HUES6 (cell line): ENCODE measurements at regions not wholly inside any gene's neighbourhood (a gene's known extent, or its start where the extent isn't known, plus 50 kb on each side); places are given as distances from the start of the nearest gene placed in this dataset.
A peak's percentile ranks its signal among the peaks of the same experiment; 100 is the strongest.

Experiments
- H3K27ac ChIP-seq: 2 replicates; pipeline ENCODE4 v1.7.0; 2013; ENCODE audit warnings: low read depth, mild to moderate bottlenecking, low read length, inconsistent platforms
- H3K27me3 ChIP-seq: 2 replicates; pipeline ENCODE4 v1.6.1; 2013; ENCODE audit warnings: low read length; ENCODE audit not compliant: control insufficient read depth, insufficient read depth
- H3K36me3 ChIP-seq: 2 replicates; pipeline ENCODE4 v1.6.1; 2013; ENCODE audit warnings: low read length; ENCODE audit not compliant: control insufficient read depth, insufficient read depth
- H3K4me1 ChIP-seq: 2 replicates; pipeline ENCODE4 v1.6.1; 2013; ENCODE audit warnings: low read length; ENCODE audit not compliant: control insufficient read depth, insufficient read depth
- H3K4me3 ChIP-seq: 2 replicates; pipeline ENCODE4 v1.5.1; 2013; ENCODE audit warnings: low read depth, low read length
- H3K9ac ChIP-seq: one replicate; pipeline ENCODE4 v1.6.1; 2013; ENCODE audit warnings: mild to moderate bottlenecking, low read length
- H3K9me3 ChIP-seq: 2 replicates; pipeline ENCODE4 v1.6.1; 2013; ENCODE audit warnings: low read depth, low read length; ENCODE audit not compliant: control insufficient read depth, insufficient read depth

- Histone ChIP-seq H3K4me3 (no peak overlapping the region), H3K27ac (no peak overlapping the region), H3K27me3 (no peaks in the 10 kb centered on the region), H3K4me1 (no peaks in the 10 kb centered on the region), H3K9me3 (peaks cover 10% of the 10 kb centered on the region), H3K9ac (no peak overlapping the region), H3K36me3 (no peaks in the 10 kb centered on the region)
Observed at GRCh38 chr9:6132650-6133049, 83.0 kb upstream of the IL33 start.

DNA sequence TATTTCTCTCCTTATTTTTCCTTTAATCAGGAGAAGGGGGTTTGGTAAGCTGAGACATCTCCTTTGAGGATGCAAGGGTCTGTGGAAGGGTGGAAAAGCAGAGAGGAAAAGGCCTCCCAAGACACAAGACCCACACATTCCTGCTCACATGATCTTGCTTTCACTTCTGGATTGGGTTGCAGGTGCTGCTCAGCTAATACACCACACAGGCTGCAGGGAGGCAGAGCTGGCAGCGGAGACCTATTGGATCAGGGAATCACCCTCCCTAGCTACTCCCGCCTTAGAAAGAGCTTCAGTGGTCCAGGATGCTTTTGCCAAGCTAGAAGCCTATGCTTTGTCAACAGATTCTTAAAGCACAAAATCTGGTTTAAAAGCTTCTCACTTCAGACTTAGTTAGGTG is 87.6 kb upstream of the IL33 start:
- H3K27me3 ChIP-seq: no peaks in the 10 kb centered on the region

DNA sequence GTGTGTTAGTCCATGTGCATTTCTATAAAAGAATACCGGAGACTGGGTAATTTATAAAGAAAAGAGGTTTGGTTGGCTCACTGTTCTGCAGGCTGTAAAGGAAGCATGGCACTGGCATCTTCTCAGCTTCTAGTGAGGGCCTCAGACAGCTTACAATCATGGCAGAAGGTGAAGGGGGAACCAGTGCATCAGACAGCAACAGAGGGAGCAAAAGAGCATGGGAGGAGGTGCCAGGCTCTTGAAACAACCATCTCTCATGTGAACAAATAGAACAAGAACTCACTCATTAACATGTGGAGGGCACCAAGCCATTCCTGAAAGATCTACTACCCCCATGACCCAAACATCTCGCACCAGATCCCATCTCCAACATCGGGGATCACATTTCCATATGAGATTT is 89.2 kb upstream of the IL33 start:
- Histone ChIP-seq H3K9ac (no peak overlapping the region), H3K27me3 (no peaks in the 10 kb centered on the region), H3K36me3 (no peaks in the 10 kb centered on the region), H3K4me1 (no peaks in the 10 kb centered on the region), H3K9me3 (no peaks in the 10 kb centered on the region), H3K4me3 (no peak overlapping the region), H3K27ac (no peak overlapping the region)

More for the DNA sequence above, 87.6 kb upstream of the IL33 start:
- H3K9me3 ChIP-seq: no peaks in the 10 kb centered on the region
- H3K27ac ChIP-seq: no peak overlapping the region
- no peak overlapping the region for H3K9ac ChIP-seq
- no peaks in the 10 kb centered on the region for H3K36me3 ChIP-seq
- no peak overlapping the region for H3K4me3 ChIP-seq
- H3K4me1 ChIP-seq: no peaks in the 10 kb centered on the region

DNA sequence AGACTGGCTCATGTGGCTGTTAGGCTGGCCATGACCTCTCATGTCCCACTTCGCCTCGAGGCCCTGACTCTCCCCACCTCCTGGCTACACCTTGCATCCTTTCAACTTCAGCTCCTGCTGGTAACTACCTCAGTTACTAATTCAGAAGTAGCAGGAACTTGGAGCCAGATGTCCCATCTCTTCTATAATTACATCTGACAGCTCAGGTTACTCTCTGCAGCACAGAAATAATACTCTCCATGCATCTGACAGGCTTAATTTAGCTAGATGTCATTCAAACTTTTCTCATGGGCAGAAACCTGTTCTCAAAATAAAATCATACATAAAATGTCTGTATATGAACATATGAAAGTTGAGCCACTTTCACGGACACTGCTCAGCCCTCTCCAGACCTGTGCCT is 92.2 kb upstream of the IL33 start:
- Histone ChIP-seq H3K36me3 (no peaks in the 10 kb centered on the region), H3K4me1 (no peaks in the 10 kb centered on the region), H3K27me3 (no peaks in the 10 kb centered on the region), H3K9ac (no peak overlapping the region), H3K4me3 (no peak overlapping the region), H3K27ac (no peak overlapping the region), H3K9me3 (no peaks in the 10 kb centered on the region)

DNA sequence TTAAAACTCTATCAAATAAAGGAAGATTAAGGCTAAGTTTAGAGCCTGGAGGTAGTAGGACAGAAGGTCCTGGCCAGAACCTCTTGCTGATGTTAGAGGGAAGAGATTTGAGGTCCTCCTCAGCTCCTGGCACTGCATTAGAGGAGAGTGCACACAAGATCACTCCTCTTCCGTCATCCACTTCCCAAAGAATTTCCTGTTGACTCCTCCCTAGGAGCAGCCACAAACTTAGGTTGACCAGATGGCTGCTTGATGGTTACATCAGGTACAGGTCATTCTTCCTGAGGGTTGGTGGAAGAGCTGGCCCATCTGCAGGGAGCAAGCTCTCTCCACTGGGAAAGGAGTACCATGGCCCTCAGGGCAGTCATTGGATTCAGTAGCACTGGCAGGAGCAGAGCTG is 93.9 kb upstream of the IL33 start:
- Histone ChIP-seq H3K27ac (no peak overlapping the region), H3K9ac (no peak overlapping the region), H3K27me3 (no peaks in the 10 kb centered on the region), H3K36me3 (no peaks in the 10 kb centered on the region), H3K9me3 (no peaks in the 10 kb centered on the region), H3K4me1 (no peaks in the 10 kb centered on the region), H3K4me3 (no peak overlapping the region)

- Histone ChIP-seq H3K27ac (no peak overlapping the region), H3K4me3 (no peak overlapping the region), H3K9ac (no peak overlapping the region), H3K9me3 (peaks cover 11% of the 10 kb centered on the region), H3K27me3 (no peaks in the 10 kb centered on the region), H3K36me3 (no peaks in the 10 kb centered on the region), H3K4me1 (no peaks in the 10 kb centered on the region)
Observed at GRCh38 chr9:6114424-6114823, 99.0 kb upstream of the RANBP6 start.

GRCh38 chr9:6113819-6114218 is 98.4 kb upstream of the RANBP6 start:
- Histone ChIP-seq H3K27ac (no peak overlapping the region), H3K36me3 (no peaks in the 10 kb centered on the region), H3K4me3 (no peak overlapping the region), H3K27me3 (no peaks in the 10 kb centered on the region), H3K9ac (no peak overlapping the region), H3K4me1 (no peaks in the 10 kb centered on the region), H3K9me3 (peaks cover 11% of the 10 kb centered on the region)

DNA sequence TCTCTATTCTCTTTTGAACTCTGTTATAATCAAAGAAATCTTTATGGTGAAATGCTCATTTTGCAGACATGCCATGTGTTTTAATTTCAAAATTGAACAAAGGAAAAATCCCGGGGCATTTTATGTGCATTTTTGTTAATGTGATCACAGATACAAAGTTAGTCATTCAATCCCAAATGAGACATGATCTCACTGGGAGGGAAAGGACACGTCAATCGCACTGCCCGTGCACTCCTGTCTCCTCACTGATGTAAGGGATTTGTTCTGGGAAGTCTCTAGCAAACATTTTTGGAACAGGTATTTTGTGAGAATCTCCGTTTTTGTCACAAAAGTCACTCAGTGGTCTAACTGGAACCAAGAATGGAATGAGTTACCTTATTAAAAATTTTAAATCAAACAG is 97.9 kb upstream of the RANBP6 start:
- Histone ChIP-seq H3K4me1 (no peaks in the 10 kb centered on the region), H3K36me3 (no peaks in the 10 kb centered on the region), H3K9ac (no peak overlapping the region), H3K4me3 (no peak overlapping the region), H3K9me3 (peaks cover 11% of the 10 kb centered on the region), H3K27me3 (no peaks in the 10 kb centered on the region), H3K27ac (no peak overlapping the region)

- Histone ChIP-seq H3K4me3 (no peak overlapping the region), H3K27me3 (no peaks in the 10 kb centered on the region), H3K4me1 (peaks cover 7% of the 10 kb centered on the region), H3K9ac (no peak overlapping the region), H3K27ac (no peak overlapping the region), H3K9me3 (peaks cover 9% of the 10 kb centered on the region), H3K36me3 (no peaks in the 10 kb centered on the region)
Observed at GRCh38 chr9:6109986-6110385, 94.6 kb upstream of the RANBP6 start.

DNA sequence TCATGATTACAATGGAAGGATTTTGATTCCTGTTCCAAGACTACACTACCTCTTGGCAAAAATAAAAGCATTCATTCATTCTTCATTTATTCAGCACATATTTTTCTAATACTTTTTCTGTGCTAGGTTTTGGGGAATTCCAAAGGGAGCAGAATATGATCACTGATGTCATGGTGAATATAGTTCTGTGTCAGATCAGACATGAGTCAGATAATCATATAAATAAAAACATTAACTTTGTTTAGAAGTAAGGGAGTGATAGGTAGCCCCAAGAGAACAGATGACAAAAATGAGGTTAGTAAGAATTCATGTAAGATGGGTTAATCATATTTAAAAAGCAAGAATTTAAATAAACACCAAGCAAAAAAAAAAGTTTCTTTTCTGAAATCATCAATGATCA is 94.1 kb upstream of the RANBP6 start:
- no peak overlapping the region for H3K4me3 ChIP-seq
- H3K9me3 ChIP-seq: peaks cover 5% of the 10 kb centered on the region
- no peak overlapping the region for H3K27ac ChIP-seq
- H3K4me1 ChIP-seq: peaks cover 7% of the 10 kb centered on the region
- no peaks in the 10 kb centered on the region for H3K27me3 ChIP-seq
- no peak overlapping the region for H3K9ac ChIP-seq
- H3K36me3 ChIP-seq: no peaks in the 10 kb centered on the region

- no peaks in the 10 kb centered on the region for H3K36me3 ChIP-seq
- H3K9me3 ChIP-seq: no peaks in the 10 kb centered on the region
- no peak overlapping the region for H3K4me3 ChIP-seq
- H3K4me1 ChIP-seq: peaks cover 7% of the 10 kb centered on the region
- H3K9ac ChIP-seq: no peak overlapping the region
- no peaks in the 10 kb centered on the region for H3K27me3 ChIP-seq
- 0 out of 2 replicates have a peak overlapping the region, but pooled peaks have one; percentile 2 for H3K27ac ChIP-seq
Observed at GRCh38 chr9:6106711-6107339, 91.4 kb upstream of the RANBP6 start.

GRCh38 chr9:6105738-6106137 is 90.3 kb upstream of the RANBP6 start:
- Histone ChIP-seq H3K4me3 (no peak overlapping the region), H3K4me1 (peaks cover 7% of the 10 kb centered on the region), H3K36me3 (no peaks in the 10 kb centered on the region), H3K9ac (no peak overlapping the region), H3K27ac (no peak overlapping the region), H3K27me3 (no peaks in the 10 kb centered on the region), H3K9me3 (no peaks in the 10 kb centered on the region)
